PFSK-1 (cell line): ENCODE measurements at regions not wholly inside any gene's neighbourhood (a gene's known extent, or its start where the extent isn't known, plus 50 kb on each side); places are given as distances from the start of the nearest gene placed in this dataset.

ENCODE experiments used
- FOXP2 ChIP-seq: optimal IDR thresholded peaks from 2 replicates; pipeline ENCODE3; 2011; ENCODE audit warnings: borderline replicate concordance, control low read depth, inconsistent platforms; ENCODE audit not compliant: insufficient read depth; ENCODE audit errors: extremely low read length, extremely low read depth
- POLR2AphosphoS5 ChIP-seq: IDR thresholded peaks from 2 replicates; pipeline ENCODE4 v1.6.1; 2012; ENCODE audit warnings: low read depth, mild to moderate bottlenecking, control low read depth, low read length, moderate library complexity
- REST ChIP-seq, 2 experiments: IDR thresholded peaks; 2 replicates each; pipeline versions ENCODE4 v1.6.1 to v1.8.0; 2011 to 2012; ENCODE audit warnings: low read depth in 2 of 2, low read length in 2 of 2, control low read depth in 1 of 2, inconsistent platforms in 1 of 2, mild to moderate bottlenecking in 1 of 2, moderate library complexity in 1 of 2; ENCODE audit not compliant: insufficient read depth in 1 of 2
- SIN3A ChIP-seq: IDR thresholded peaks from 2 replicates; pipeline ENCODE4 v1.6.1; 2012; ENCODE audit warnings: mild to moderate bottlenecking, low read length, moderate library complexity, borderline replicate concordance; ENCODE audit not compliant: insufficient read depth
- TAF1 ChIP-seq: IDR thresholded peaks from 2 replicates; pipeline ENCODE4 v1.6.1; 2012; ENCODE audit warnings: low read length, control low read depth, borderline replicate concordance; ENCODE audit not compliant: insufficient read depth

- TF ChIP-seq REST (IDR thresholded peaks at IDR 0.05; ENCODE audit: insufficient read depth in 1 of 2, low read depth in 2 of 2, low read length in 2 of 2) (no peak), POLR2AphosphoS5 (no peak), SIN3A (no peak), TAF1 (no peak), FOXP2 (no peak)
These were observed 727.6 kb upstream of the SEMA3D start for GRCh38 chr7:85914437-85914836.
